WTC11 (cell line): ENCODE measurements at regions not wholly inside any gene's neighbourhood (a gene's known extent, or its start where the extent isn't known, plus 50 kb on each side); places are given as distances from the start of the nearest gene placed in this dataset.

ENCODE experiments used
- ATAC-seq: fragments of 200-7000 bp; cut with Tn5 transposase; 2 replicates; pipeline ENCODE4 v1.10.0; 2021; ENCODE audit warnings: mild to moderate bottlenecking, moderate library complexity
- CTCF ChIA-PET: fragments of 300-600 bp; sonication (Branson Sonifier 250); formaldehyde crosslinking; loops from one replicate; lab custom pipeline; 2021; ENCODE audit warnings: antibody characterized with exemption; lab: Charles Lee
- POLR2A ChIA-PET: fragments of 350-600 bp; sonication (Branson Sonifier 250); formaldehyde crosslinking; loops from one replicate; lab custom pipeline; 2021; ENCODE audit warnings: antibody characterized with exemption; lab: Charles Lee
- DNase-seq: peaks from one replicate; pipeline ENCODE4 v3.0.0; 2021; ENCODE audit warnings: low spot score
- H3K27ac Mint-ChIP-seq: 2 replicates; pipeline ENCODE4 v1.8.0; 2021; ENCODE audit warnings: mixed read lengths
- H3K27me3 Mint-ChIP-seq: 2 replicates; pipeline ENCODE4 v1.8.0; 2021; ENCODE audit warnings: low read depth, mild to moderate bottlenecking, moderate library complexity, mixed read lengths
- H3K36me3 Mint-ChIP-seq: 2 replicates; pipeline ENCODE4 v1.8.0; 2021; ENCODE audit warnings: mixed read lengths
- H3K4me1 Mint-ChIP-seq: 2 replicates; pipeline ENCODE4 v1.8.0; 2022; ENCODE audit warnings: mixed read lengths
- H3K4me3 Mint-ChIP-seq: 2 replicates; pipeline ENCODE4 v1.8.0; 2021; ENCODE audit warnings: mild to moderate bottlenecking, moderate library complexity, mixed read lengths
- H3K9me3 Mint-ChIP-seq: 2 replicates; pipeline ENCODE4 v1.8.0; 2021; ENCODE audit warnings: mixed read lengths
- GTF2I ChIP-seq: fragments of 250-450 bp; sonication (Bioruptor Pico); conservative IDR thresholded peaks from 2 replicates; pipeline ENCODE4 v1.4.0; 2021; ENCODE audit warnings: mild to moderate bottlenecking
- HMGA2 ChIP-seq: fragments of 250-450 bp; sonication (Bioruptor Pico); IDR thresholded peaks from 2 replicates; pipeline ENCODE4 v1.4.0; 2021; ENCODE audit warnings: mild to moderate bottlenecking, moderate library complexity
- IRF2 ChIP-seq: sonication (generic); formaldehyde crosslinking; IDR thresholded peaks from 2 replicates; pipeline ENCODE4 v1.8.0; 2022; ENCODE audit warnings: low read depth, missing genetic modification reagents, borderline replicate concordance
- MXD4 ChIP-seq: fragments of 250-450 bp; sonication (Bioruptor Pico); IDR thresholded peaks from 2 replicates; pipeline ENCODE4 v1.8.0; 2021; ENCODE audit warnings: mild to moderate bottlenecking, moderate library complexity, borderline replicate concordance
- RORB ChIP-seq: fragments of 250-450 bp; sonication (Bioruptor Pico); IDR thresholded peaks from 2 replicates; pipeline ENCODE4 v1.9.0; 2021; ENCODE audit warnings: mild to moderate bottlenecking
- SMAD4 ChIP-seq: sonication (generic); formaldehyde crosslinking; IDR thresholded peaks from 2 replicates; pipeline ENCODE4 v1.8.0; 2022; ENCODE audit warnings: mild to moderate bottlenecking, missing genetic modification reagents
- SOX15 ChIP-seq: fragments of 250-450 bp; sonication (Bioruptor Pico); IDR thresholded peaks from 2 replicates; pipeline ENCODE4 v1.9.0; 2021; ENCODE audit warnings: mild to moderate bottlenecking
- TCF7 ChIP-seq: sonication (generic); formaldehyde crosslinking; IDR thresholded peaks from 2 replicates; pipeline ENCODE4 v1.8.0; 2022; ENCODE audit warnings: mild to moderate bottlenecking, low read depth, missing genetic modification reagents, moderate library complexity
- ZNF396 ChIP-seq: fragments of 250-450 bp; sonication (Bioruptor Pico); IDR thresholded peaks from 2 replicates; pipeline ENCODE4 v1.8.0; 2021; ENCODE audit warnings: mild to moderate bottlenecking, moderate library complexity, borderline replicate concordance
- ZNF423 ChIP-seq: fragments of 250-450 bp; sonication (Bioruptor Pico); IDR thresholded peaks from 2 replicates; pipeline ENCODE4 v2.1.2; 2022; ENCODE audit warnings: mild to moderate bottlenecking, moderate library complexity
- TF ChIP-seq, protein P1 (sequence below): sonication (generic); formaldehyde crosslinking; conservative IDR thresholded peaks from 2 replicates; pipeline ENCODE4 v1.8.1; 2022; ENCODE audit warnings: mild to moderate bottlenecking, missing genetic modification reagents
- TF ChIP-seq, protein P2 (sequence below): fragments of 200-600 bp; IDR thresholded peaks from 2 replicates; pipeline ENCODE4 v1.8.0; 2022; ENCODE audit warnings: antibody characterized with exemption
- TF ChIP-seq, protein P3 (sequence below): sonication (generic); formaldehyde crosslinking; IDR thresholded peaks from 2 replicates; pipeline ENCODE4 v1.8.1; 2022; ENCODE audit warnings: low read depth, mild to moderate bottlenecking, moderate library complexity, missing genetic modification reagents, borderline replicate concordance
- TF ChIP-seq, protein P4 (sequence below): fragments of 250-450 bp; sonication (Bioruptor Pico); IDR thresholded peaks from 2 replicates; pipeline ENCODE4 v1.9.0; 2021; ENCODE audit warnings: mild to moderate bottlenecking
- TF ChIP-seq, protein P5 (sequence below): sonication (generic); formaldehyde crosslinking; IDR thresholded peaks from 2 replicates; pipeline ENCODE4 v1.8.1; 2023; ENCODE audit warnings: mild to moderate bottlenecking, missing genetic modification reagents
- TF ChIP-seq, protein P6 (sequence below): sonication (generic); formaldehyde crosslinking; IDR thresholded peaks from 2 replicates; pipeline ENCODE4 v1.8.0; 2023; ENCODE audit warnings: missing genetic modification reagents, mild to moderate bottlenecking, borderline replicate concordance
- TF ChIP-seq, protein P7 (sequence below): fragments of 250-450 bp; sonication (Bioruptor Pico); IDR thresholded peaks from 2 replicates; pipeline ENCODE4 v1.9.0; 2021; ENCODE audit warnings: moderate library complexity, mild to moderate bottlenecking, inconsistent platforms, borderline replicate concordance
- TF ChIP-seq, protein P8 (sequence below): sonication (generic); formaldehyde crosslinking; IDR thresholded peaks from 2 replicates; pipeline ENCODE4 v1.8.1; 2023; ENCODE audit warnings: mild to moderate bottlenecking, missing genetic modification reagents, borderline replicate concordance

DNA sequence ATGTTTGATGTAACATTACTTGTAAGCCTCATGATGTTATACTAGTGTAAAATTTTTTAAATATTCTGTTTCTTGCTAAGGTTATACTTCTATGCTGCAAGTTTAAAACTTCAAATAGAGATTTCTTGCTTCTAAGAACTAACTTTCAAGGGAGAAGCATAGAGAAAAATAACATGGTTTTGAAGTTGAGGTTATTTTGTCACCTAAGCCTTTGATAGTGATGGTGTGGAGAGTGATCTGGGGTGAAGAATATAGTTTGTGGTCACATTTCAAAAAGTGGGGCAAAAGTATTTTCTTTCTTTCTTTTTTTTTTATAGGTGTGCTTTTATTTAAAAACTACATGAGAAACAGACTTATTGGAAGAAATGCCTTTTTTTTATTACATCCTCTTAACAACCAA is 162.4 kb downstream of the GATA3 start:
- ATAC-seq (no peak), DNase-seq (no peak)
- H3K36me3 Mint-ChIP-seq = no peaks in the 10 kb centered on the region
- H3K9me3 Mint-ChIP-seq = peaks cover 8% of the 10 kb centered on the region; the same call in 1 of the 2 replicates
- no peak overlapping the region for H3K4me3 Mint-ChIP-seq
- H3K4me1 Mint-ChIP-seq = no peaks in the 10 kb centered on the region
- H3K27ac Mint-ChIP-seq = no peak overlapping the region
- H3K27me3 Mint-ChIP-seq = peaks cover 3% of the 10 kb centered on the region
- POLR2A ChIA-PET = no interaction called here
- TF ChIP-seq, protein P1, sequence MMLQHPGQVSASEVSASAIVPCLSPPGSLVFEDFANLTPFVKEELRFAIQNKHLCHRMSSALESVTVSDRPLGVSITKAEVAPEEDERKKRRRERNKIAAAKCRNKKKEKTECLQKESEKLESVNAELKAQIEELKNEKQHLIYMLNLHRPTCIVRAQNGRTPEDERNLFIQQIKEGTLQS (CRISPR knock-in tag) = no peak
- TF ChIP-seq, protein P2, sequence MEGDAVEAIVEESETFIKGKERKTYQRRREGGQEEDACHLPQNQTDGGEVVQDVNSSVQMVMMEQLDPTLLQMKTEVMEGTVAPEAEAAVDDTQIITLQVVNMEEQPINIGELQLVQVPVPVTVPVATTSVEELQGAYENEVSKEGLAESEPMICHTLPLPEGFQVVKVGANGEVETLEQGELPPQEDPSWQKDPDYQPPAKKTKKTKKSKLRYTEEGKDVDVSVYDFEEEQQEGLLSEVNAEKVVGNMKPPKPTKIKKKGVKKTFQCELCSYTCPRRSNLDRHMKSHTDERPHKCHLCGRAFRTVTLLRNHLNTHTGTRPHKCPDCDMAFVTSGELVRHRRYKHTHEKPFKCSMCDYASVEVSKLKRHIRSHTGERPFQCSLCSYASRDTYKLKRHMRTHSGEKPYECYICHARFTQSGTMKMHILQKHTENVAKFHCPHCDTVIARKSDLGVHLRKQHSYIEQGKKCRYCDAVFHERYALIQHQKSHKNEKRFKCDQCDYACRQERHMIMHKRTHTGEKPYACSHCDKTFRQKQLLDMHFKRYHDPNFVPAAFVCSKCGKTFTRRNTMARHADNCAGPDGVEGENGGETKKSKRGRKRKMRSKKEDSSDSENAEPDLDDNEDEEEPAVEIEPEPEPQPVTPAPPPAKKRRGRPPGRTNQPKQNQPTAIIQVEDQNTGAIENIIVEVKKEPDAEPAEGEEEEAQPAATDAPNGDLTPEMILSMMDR = no peak
- TF ChIP-seq HMGA2 (CRISPR knock-in tag) (no peak), MXD4 (CRISPR knock-in tag) (no peak), TCF7 (CRISPR knock-in tag) (no peak), GTF2I (CRISPR knock-in tag) (no peak), IRF2 (CRISPR knock-in tag) (no peak), ZNF423 (CRISPR knock-in tag) (no peak), SOX15 (no peak), SMAD4 (CRISPR knock-in tag) (no peak), RORB (CRISPR knock-in tag) (no peak), ZNF396 (CRISPR knock-in tag) (no peak)
- TF ChIP-seq, protein P3, sequence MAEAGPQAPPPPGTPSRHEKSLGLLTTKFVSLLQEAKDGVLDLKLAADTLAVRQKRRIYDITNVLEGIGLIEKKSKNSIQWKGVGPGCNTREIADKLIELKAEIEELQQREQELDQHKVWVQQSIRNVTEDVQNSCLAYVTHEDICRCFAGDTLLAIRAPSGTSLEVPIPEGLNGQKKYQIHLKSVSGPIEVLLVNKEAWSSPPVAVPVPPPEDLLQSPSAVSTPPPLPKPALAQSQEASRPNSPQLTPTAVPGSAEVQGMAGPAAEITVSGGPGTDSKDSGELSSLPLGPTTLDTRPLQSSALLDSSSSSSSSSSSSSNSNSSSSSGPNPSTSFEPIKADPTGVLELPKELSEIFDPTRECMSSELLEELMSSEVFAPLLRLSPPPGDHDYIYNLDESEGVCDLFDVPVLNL (CRISPR knock-in tag) = no peak
- TF ChIP-seq, protein P4, sequence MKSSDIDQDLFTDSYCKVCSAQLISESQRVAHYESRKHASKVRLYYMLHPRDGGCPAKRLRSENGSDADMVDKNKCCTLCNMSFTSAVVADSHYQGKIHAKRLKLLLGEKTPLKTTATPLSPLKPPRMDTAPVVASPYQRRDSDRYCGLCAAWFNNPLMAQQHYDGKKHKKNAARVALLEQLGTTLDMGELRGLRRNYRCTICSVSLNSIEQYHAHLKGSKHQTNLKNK (CRISPR knock-in tag) = no peak
- TF ChIP-seq, protein P5, sequence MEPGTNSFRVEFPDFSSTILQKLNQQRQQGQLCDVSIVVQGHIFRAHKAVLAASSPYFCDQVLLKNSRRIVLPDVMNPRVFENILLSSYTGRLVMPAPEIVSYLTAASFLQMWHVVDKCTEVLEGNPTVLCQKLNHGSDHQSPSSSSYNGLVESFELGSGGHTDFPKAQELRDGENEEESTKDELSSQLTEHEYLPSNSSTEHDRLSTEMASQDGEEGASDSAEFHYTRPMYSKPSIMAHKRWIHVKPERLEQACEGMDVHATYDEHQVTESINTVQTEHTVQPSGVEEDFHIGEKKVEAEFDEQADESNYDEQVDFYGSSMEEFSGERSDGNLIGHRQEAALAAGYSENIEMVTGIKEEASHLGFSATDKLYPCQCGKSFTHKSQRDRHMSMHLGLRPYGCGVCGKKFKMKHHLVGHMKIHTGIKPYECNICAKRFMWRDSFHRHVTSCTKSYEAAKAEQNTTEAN (CRISPR knock-in tag) = no peak
- TF ChIP-seq, protein P6, sequence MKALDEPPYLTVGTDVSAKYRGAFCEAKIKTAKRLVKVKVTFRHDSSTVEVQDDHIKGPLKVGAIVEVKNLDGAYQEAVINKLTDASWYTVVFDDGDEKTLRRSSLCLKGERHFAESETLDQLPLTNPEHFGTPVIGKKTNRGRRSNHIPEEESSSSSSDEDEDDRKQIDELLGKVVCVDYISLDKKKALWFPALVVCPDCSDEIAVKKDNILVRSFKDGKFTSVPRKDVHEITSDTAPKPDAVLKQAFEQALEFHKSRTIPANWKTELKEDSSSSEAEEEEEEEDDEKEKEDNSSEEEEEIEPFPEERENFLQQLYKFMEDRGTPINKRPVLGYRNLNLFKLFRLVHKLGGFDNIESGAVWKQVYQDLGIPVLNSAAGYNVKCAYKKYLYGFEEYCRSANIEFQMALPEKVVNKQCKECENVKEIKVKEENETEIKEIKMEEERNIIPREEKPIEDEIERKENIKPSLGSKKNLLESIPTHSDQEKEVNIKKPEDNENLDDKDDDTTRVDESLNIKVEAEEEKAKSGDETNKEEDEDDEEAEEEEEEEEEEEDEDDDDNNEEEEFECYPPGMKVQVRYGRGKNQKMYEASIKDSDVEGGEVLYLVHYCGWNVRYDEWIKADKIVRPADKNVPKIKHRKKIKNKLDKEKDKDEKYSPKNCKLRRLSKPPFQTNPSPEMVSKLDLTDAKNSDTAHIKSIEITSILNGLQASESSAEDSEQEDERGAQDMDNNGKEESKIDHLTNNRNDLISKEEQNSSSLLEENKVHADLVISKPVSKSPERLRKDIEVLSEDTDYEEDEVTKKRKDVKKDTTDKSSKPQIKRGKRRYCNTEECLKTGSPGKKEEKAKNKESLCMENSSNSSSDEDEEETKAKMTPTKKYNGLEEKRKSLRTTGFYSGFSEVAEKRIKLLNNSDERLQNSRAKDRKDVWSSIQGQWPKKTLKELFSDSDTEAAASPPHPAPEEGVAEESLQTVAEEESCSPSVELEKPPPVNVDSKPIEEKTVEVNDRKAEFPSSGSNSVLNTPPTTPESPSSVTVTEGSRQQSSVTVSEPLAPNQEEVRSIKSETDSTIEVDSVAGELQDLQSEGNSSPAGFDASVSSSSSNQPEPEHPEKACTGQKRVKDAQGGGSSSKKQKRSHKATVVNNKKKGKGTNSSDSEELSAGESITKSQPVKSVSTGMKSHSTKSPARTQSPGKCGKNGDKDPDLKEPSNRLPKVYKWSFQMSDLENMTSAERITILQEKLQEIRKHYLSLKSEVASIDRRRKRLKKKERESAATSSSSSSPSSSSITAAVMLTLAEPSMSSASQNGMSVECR (CRISPR knock-in tag) = no peak
- TF ChIP-seq, protein P7, sequence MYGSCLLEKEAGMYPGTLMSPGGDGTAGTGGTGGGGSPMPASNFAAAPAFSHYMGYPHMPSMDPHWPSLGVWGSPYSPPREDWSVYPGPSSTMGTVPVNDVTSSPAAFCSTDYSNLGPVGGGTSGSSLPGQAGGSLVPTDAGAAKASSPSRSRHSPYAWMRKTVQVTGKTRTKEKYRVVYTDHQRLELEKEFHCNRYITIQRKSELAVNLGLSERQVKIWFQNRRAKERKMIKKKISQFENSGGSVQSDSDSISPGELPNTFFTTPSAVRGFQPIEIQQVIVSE = no peak
- TF ChIP-seq, protein P8, sequence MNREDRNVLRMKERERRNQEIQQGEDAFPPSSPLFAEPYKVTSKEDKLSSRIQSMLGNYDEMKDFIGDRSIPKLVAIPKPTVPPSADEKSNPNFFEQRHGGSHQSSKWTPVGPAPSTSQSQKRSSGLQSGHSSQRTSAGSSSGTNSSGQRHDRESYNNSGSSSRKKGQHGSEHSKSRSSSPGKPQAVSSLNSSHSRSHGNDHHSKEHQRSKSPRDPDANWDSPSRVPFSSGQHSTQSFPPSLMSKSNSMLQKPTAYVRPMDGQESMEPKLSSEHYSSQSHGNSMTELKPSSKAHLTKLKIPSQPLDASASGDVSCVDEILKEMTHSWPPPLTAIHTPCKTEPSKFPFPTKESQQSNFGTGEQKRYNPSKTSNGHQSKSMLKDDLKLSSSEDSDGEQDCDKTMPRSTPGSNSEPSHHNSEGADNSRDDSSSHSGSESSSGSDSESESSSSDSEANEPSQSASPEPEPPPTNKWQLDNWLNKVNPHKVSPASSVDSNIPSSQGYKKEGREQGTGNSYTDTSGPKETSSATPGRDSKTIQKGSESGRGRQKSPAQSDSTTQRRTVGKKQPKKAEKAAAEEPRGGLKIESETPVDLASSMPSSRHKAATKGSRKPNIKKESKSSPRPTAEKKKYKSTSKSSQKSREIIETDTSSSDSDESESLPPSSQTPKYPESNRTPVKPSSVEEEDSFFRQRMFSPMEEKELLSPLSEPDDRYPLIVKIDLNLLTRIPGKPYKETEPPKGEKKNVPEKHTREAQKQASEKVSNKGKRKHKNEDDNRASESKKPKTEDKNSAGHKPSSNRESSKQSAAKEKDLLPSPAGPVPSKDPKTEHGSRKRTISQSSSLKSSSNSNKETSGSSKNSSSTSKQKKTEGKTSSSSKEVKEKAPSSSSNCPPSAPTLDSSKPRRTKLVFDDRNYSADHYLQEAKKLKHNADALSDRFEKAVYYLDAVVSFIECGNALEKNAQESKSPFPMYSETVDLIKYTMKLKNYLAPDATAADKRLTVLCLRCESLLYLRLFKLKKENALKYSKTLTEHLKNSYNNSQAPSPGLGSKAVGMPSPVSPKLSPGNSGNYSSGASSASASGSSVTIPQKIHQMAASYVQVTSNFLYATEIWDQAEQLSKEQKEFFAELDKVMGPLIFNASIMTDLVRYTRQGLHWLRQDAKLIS (CRISPR knock-in tag) = no peak
- TF ChIP-seq, all 79 proteins: peak for 0
- CTCF ChIA-PET = no interaction called here
